ENCODE measurements at regions not wholly inside any gene's neighbourhood (a gene's known extent, or its start where the extent isn't known, plus 50 kb on each side); places are given as distances from the start of the nearest gene placed in this dataset.

GRCh38 chr11:16511116-16512114 is 155.1 kb upstream of the SOX6 start:
- BruUV-seq (replicated peaks), result no TSS peak
- Histone ChIP-seq H4K20me1 (ENCODE audit: insufficient read depth) (no peaks in the 10 kb centered on the region; the same call in 1 of the 2 replicates), H3K27me3 (ENCODE audit: insufficient read depth, low read length) (peaks cover 8% of the 10 kb centered on the region; the same call in 1 of the 2 replicates), H3K4me3 (replicated peaks in 1 of 2; ENCODE audit: low read depth in 1 of 2, low read length in 2 of 2) (no peak overlapping the region), H3K36me3 (ENCODE audit: control insufficient read depth in 1 of 2, insufficient read depth in 2 of 2, low read length in 2 of 2) (no peaks in the 10 kb centered on the region), H3K4me1 (ENCODE audit: control insufficient read depth in 1 of 2, insufficient read depth in 2 of 2, low read length in 2 of 2) (no peaks in the 10 kb centered on the region), H3K27ac (ENCODE audit: low read depth, low read length) (no peak overlapping the region), H3K9me2 (ENCODE audit: insufficient read depth) (no peaks in the 10 kb centered on the region), H2AFZ (ENCODE audit: low read depth, low read length, poor library complexity, severe bottlenecking) (no peak overlapping the region), H3K9me3 (ENCODE audit: control insufficient read depth in 1 of 2, insufficient read depth in 1 of 2, low read depth in 1 of 2, low read length in 2 of 2) (no peaks in the 10 kb centered on the region), H3K9ac (ENCODE audit: low read length) (no peak overlapping the region), H3K79me2 (ENCODE audit: insufficient read depth, low read length) (no peaks in the 10 kb centered on the region), H3K4me2 (ENCODE audit: low read length) (no peak overlapping the region)
- intact Hi-C loops (cut with micrococcal nuclease), result no loop called here
- POLR2A ChIA-PET, result no interaction called here
- no peak for DNase-seq (ENCODE audit: low read depth, low spot score)
- RAD21 ChIA-PET (ENCODE audit: low non-redundant PET in 1 of 2, low total read pairs in 2 of 2, uncharacterized antibody in 2 of 2, unreplicated experiment in 2 of 2), result no interaction called here
- CTCF ChIA-PET, result no interaction called here
- ATAC-seq, result no peak
- TF ChIP-seq ZNF274 (IDR thresholded peaks at IDR 0.05; ENCODE audit: low read depth, low read length), result no peak
- TF ChIP-seq EZH2phosphoT487 (IDR thresholded peaks at IDR 0.05; ENCODE audit: borderline replicate concordance), result no peak
- TF ChIP-seq ATF3 (IDR thresholded peaks at IDR 0.05), result no peak
- TF ChIP-seq MAX (IDR thresholded peaks at IDR 0.05), result no peak
- TF ChIP-seq POLR2AphosphoS5 (IDR thresholded peaks at IDR 0.05; ENCODE audit: low read depth, low read length), result no peak
- no peak for TF ChIP-seq EZH2 (IDR thresholded peaks at IDR 0.05)
- TF ChIP-seq TCF7L2 (IDR thresholded peaks at IDR 0.05; ENCODE audit: borderline replicate concordance, extremely low read depth, insufficient read depth, insufficient read length), result no peak
- TF ChIP-seq JUND (IDR thresholded peaks at IDR 0.05), result no peak
- no peak for TF ChIP-seq REST (IDR thresholded peaks at IDR 0.05; ENCODE audit: low read depth)
- no peak for TF ChIP-seq ZBTB33 (IDR thresholded peaks at IDR 0.05; ENCODE audit: extremely low read depth, insufficient replicate concordance, low read length)
- no peak for TF ChIP-seq ZFX (IDR thresholded peaks at IDR 0.05)
- TF ChIP-seq CEBPB (IDR thresholded peaks at IDR 0.05; ENCODE audit: low read depth), result no peak
- TF ChIP-seq CBX3 (IDR thresholded peaks at IDR 0.05; ENCODE audit: low read depth), result no peak
- TF ChIP-seq SRF (IDR thresholded peaks at IDR 0.05; ENCODE audit: low read depth), result no peak
- TF ChIP-seq ELF1 (IDR thresholded peaks at IDR 0.05; ENCODE audit: borderline replicate concordance, low read depth), result no peak
- no peak for TF ChIP-seq SIN3A (IDR thresholded peaks at IDR 0.05; ENCODE audit: low read depth)
- no peak for TF ChIP-seq RAD21 (IDR thresholded peaks at IDR 0.05; ENCODE audit: low read depth)
- TF ChIP-seq YY1 (IDR thresholded peaks at IDR 0.05; ENCODE audit: extremely low read depth, insufficient replicate concordance, low read depth, low read length), result no peak

Measured in HCT116 (cell line).